Karpas-422 (cell line): ENCODE measurements at regions not wholly inside any gene's neighbourhood (a gene's known extent, or its start where the extent isn't known, plus 50 kb on each side); places are given as distances from the start of the nearest gene placed in this dataset.

ENCODE experiments used
- DNase-seq: peaks from one replicate; pipeline ENCODE4 v3.0.0-alpha.2; 2015
- H2AFZ ChIP-seq: fragments of 200-600 bp; sonication (generic); 2 replicates; pipeline ENCODE4 v1.6.1; 2014; ENCODE audit warnings: antibody characterized with exemption, low read length, mixed read lengths
- H3K27ac ChIP-seq: fragments of 200-600 bp; sonication (generic); 2 replicates; pipeline ENCODE4 v1.5.1; 2014; ENCODE audit warnings: mild to moderate bottlenecking, low read length, moderate library complexity
- H3K27me3 ChIP-seq: fragments of 200-600 bp; sonication (generic); 2 replicates; pipeline ENCODE4 v1.6.1; 2014; ENCODE audit warnings: low read length, mixed read lengths
- H3K36me3 ChIP-seq: fragments of 200-600 bp; sonication (generic); 2 replicates; pipeline ENCODE4 v1.6.1; 2014; ENCODE audit warnings: low read length, mixed read lengths; ENCODE audit not compliant: insufficient read depth
- H3K4me1 ChIP-seq: fragments of 200-600 bp; sonication (generic); 2 replicates; pipeline ENCODE4 v1.6.1; 2014; ENCODE audit warnings: mild to moderate bottlenecking, low read length, mixed read lengths
- H3K4me2 ChIP-seq: fragments of 200-600 bp; sonication (generic); 2 replicates; pipeline ENCODE4 v1.6.1; 2014; ENCODE audit warnings: low read length, low read depth, mild to moderate bottlenecking; ENCODE audit not compliant: poor library complexity, severe bottlenecking
- H3K4me3 ChIP-seq: fragments of 200-600 bp; sonication (generic); 2 replicates; pipeline ENCODE4 v1.5.1; 2014; ENCODE audit warnings: mild to moderate bottlenecking, antibody characterized with exemption, low read length, mixed read lengths
- H3K79me2 ChIP-seq: fragments of 200-600 bp; sonication (generic); 2 replicates; pipeline ENCODE4 v1.6.1; 2014; ENCODE audit warnings: mild to moderate bottlenecking, low read length, mixed read lengths
- H3K9ac ChIP-seq: fragments of 200-600 bp; sonication (generic); 2 replicates; pipeline ENCODE4 v1.6.0; 2014; ENCODE audit warnings: low read length
- H3K9me2 ChIP-seq: fragments of 200-600 bp; sonication (generic), shearing (Covaris generic); replicated peaks from 2 replicates; pipeline ENCODE4 v1.6.0; 2014; ENCODE audit warnings: mild to moderate bottlenecking, low read length, moderate library complexity; ENCODE audit not compliant: insufficient read depth
- H3K9me3 ChIP-seq: fragments of 300-700, 200-600 bp; sonication (generic); 2 replicates; pipeline ENCODE4 v1.6.1; 2014; ENCODE audit warnings: low read length, mixed read lengths
- H4K20me1 ChIP-seq: fragments of 200-600 bp; sonication (generic); 2 replicates; pipeline ENCODE4 v1.6.1; 2014; ENCODE audit warnings: mild to moderate bottlenecking, antibody characterized with exemption, low read length, low read depth; ENCODE audit not compliant: insufficient read depth

DNA sequence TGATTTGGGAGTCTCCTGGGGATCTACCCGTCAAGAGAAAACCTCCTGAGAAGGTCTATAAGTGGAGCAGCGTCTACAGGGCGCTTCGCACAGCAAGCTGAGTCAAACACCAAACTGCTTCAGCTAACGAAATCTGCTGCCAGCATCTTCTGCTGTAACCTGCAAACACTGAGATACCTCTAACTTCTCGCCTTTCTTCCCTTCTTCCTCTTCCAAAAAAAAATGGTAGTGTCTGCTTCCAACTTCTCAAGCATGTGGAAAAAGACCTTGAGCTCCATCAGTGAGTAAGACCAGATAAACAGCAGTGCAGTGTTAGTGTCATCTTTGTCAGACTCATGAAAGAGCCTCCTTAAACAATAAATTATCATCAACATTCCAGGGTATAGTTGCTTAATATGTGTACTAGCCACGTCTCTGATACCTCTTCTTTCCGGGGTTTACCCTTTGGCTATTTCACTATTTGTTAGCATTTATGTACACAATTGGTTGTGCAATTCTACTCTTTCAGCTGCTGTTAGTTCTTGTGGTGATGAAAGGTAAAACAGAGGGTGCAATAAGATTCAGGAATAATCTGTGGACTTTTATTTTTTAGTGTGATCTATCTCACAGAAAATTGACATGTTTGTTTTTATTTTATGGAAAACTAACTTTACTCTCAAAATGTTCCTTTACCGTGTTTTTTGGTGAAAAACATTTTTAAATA lies 81.6 kb downstream of the LLPH start:
- H3K27me3 ChIP-seq = no peaks in the 10 kb centered on the region; the same call in 1 of the 2 replicates
- no peak overlapping the region for H3K4me3 ChIP-seq
- H3K27ac ChIP-seq = no peak overlapping the region
- no peak overlapping the region for H3K9ac ChIP-seq
- no peaks in the 10 kb centered on the region for H3K9me3 ChIP-seq
- no peak for DNase-seq
- no peaks in the 10 kb centered on the region for H3K36me3 ChIP-seq
- no peaks in the 10 kb centered on the region for H4K20me1 ChIP-seq
- H3K9me2 ChIP-seq = no peaks in the 10 kb centered on the region
- no peaks in the 10 kb centered on the region for H3K4me1 ChIP-seq
- H3K4me2 ChIP-seq = no peak overlapping the region
- H3K79me2 ChIP-seq = no peaks in the 10 kb centered on the region
- no peak overlapping the region for H2AFZ ChIP-seq

DNA sequence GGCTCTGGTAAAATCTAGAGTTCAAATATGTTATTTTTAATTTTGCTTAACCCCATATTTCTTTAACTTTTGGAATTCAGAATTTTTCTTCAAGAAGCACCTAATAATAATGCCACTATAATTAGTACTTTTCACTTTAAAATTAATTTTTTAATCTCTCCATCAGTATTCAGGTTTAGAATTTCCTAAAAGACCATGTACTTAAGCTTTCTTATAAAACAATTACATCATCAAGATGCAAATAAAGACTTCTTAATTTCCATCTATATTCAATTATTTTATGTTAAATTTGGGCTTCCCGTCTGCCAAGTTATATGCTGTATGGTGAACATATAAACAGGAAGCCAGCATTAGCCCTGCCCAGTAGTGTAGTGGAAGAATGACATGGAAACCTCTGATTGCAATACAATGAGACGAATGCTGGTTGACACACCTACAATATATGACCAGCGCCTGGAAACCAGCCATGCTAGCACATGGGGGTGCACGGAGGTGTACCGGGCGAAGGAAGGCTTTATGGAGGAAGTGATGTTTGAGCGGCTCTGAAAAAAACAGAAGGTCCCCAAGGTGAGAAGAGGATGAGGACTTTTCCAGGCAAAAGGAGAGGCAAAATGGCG lies 82.2 kb downstream of the LLPH start:
- Histone ChIP-seq H4K20me1 (no peaks in the 10 kb centered on the region), H3K9ac (no peak overlapping the region), H3K9me2 (no peaks in the 10 kb centered on the region), H3K36me3 (no peaks in the 10 kb centered on the region), H3K27me3 (no peaks in the 10 kb centered on the region; the same call in 1 of the 2 replicates), H2AFZ (no peak overlapping the region), H3K4me1 (no peaks in the 10 kb centered on the region), H3K4me3 (no peak overlapping the region), H3K27ac (no peak overlapping the region), H3K9me3 (no peaks in the 10 kb centered on the region), H3K79me2 (no peaks in the 10 kb centered on the region), H3K4me2 (no peak overlapping the region)
- no peak for DNase-seq

DNA sequence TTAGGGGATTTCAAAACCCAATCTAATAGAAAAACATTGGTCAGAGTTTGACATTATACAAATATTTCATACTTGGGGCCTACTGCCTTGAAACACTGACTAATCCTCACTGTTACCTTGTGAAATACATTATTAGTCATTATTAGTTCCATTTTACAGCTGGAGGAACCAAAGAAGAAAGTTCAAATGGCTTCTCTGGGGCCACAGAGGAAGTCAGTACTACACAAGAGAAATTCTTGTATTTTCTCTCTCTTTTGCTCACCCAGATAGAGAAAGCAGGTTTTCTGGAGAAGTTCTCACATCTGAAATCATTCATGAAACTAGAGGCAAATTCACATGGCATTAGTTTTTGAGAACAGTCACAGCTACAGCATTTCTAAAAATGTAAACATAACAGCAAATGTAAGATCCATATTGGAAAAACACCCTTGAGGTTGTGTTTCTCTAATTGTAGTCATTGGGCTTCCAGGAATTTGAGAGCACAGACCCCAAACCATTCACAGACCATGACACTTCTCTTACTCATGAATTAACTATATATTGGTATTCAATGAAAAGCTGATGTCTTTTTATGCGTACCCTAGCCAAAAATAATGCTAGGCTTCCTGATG lies 83.0 kb downstream of the LLPH start:
- Histone ChIP-seq H3K9me2 (no peaks in the 10 kb centered on the region), H3K36me3 (no peaks in the 10 kb centered on the region), H2AFZ (no peak overlapping the region), H3K27me3 (no peaks in the 10 kb centered on the region; the same call in 1 of the 2 replicates), H4K20me1 (no peaks in the 10 kb centered on the region), H3K4me2 (no peak overlapping the region), H3K4me1 (no peaks in the 10 kb centered on the region), H3K9me3 (no peaks in the 10 kb centered on the region), H3K79me2 (no peaks in the 10 kb centered on the region), H3K27ac (no peak overlapping the region), H3K9ac (no peak overlapping the region), H3K4me3 (no peak overlapping the region)
- DNase-seq = no peak

- H3K4me1 ChIP-seq = no peaks in the 10 kb centered on the region
- H3K9me3 ChIP-seq = no peaks in the 10 kb centered on the region
- no peak overlapping the region for H3K4me3 ChIP-seq
- H3K27me3 ChIP-seq = no peaks in the 10 kb centered on the region
- no peak overlapping the region for H3K9ac ChIP-seq
- H3K4me2 ChIP-seq = no peak overlapping the region
- H3K36me3 ChIP-seq = no peaks in the 10 kb centered on the region
- H3K79me2 ChIP-seq = no peaks in the 10 kb centered on the region
- no peak overlapping the region for H2AFZ ChIP-seq
- no peak for DNase-seq
- no peaks in the 10 kb centered on the region for H3K9me2 ChIP-seq
- no peaks in the 10 kb centered on the region for H4K20me1 ChIP-seq
- H3K27ac ChIP-seq = no peak overlapping the region
Observed at GRCh38 chr12:66045506-66045905, 85.0 kb downstream of the LLPH start.

DNA sequence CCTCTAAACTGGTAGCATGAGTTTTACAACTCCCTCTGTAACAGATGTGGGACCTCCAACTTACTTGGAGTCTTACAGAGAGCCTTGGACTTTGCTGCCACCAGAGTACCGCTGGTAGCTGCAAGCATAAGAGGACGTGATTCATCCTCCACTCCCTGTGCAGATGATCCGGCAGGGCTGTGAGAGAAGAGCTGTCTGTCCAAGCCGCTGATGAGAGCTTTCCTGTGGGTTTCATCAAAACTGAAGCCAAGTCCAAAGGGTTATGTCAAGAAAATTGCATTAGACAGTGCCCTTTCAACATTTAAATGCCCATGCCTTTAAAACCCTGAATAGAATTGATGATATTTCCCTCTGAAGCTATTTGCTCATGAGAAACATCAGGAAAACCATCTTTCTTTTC lies 85.8 kb downstream of the LLPH start:
- H3K27me3 ChIP-seq = no peaks in the 10 kb centered on the region
- no peak for DNase-seq
- H3K4me3 ChIP-seq = no peak overlapping the region
- H2AFZ ChIP-seq = no peak overlapping the region
- no peaks in the 10 kb centered on the region for H3K9me2 ChIP-seq
- no peaks in the 10 kb centered on the region for H3K4me1 ChIP-seq
- no peak overlapping the region for H3K9ac ChIP-seq
- H3K9me3 ChIP-seq = no peaks in the 10 kb centered on the region
- no peaks in the 10 kb centered on the region for H3K79me2 ChIP-seq
- H3K4me2 ChIP-seq = no peak overlapping the region
- H3K36me3 ChIP-seq = no peaks in the 10 kb centered on the region
- H4K20me1 ChIP-seq = no peaks in the 10 kb centered on the region
- no peak overlapping the region for H3K27ac ChIP-seq

- H3K4me3 ChIP-seq = no peak overlapping the region
- no peak overlapping the region for H3K9ac ChIP-seq
- H3K9me3 ChIP-seq = no peaks in the 10 kb centered on the region
- H3K4me2 ChIP-seq = no peak overlapping the region
- H3K27me3 ChIP-seq = no peaks in the 10 kb centered on the region
- H3K27ac ChIP-seq = no peak overlapping the region
- H2AFZ ChIP-seq = no peak overlapping the region
- H4K20me1 ChIP-seq = no peaks in the 10 kb centered on the region
- H3K36me3 ChIP-seq = no peaks in the 10 kb centered on the region
- DNase-seq = no peak
- no peaks in the 10 kb centered on the region for H3K4me1 ChIP-seq
- no peaks in the 10 kb centered on the region for H3K79me2 ChIP-seq
- no peaks in the 10 kb centered on the region for H3K9me2 ChIP-seq
Observed at GRCh38 chr12:66043035-66043434, 87.5 kb downstream of the LLPH start.

GRCh38 chr12:66041651-66042363 lies 88.7 kb downstream of the LLPH start:
- H3K79me2 ChIP-seq = no peaks in the 10 kb centered on the region
- DNase-seq = no peak
- H3K27me3 ChIP-seq = no peaks in the 10 kb centered on the region
- H3K9me3 ChIP-seq = no peaks in the 10 kb centered on the region
- no peak overlapping the region for H3K27ac ChIP-seq
- H3K36me3 ChIP-seq = no peaks in the 10 kb centered on the region
- H3K4me2 ChIP-seq = no peak overlapping the region
- H4K20me1 ChIP-seq = no peaks in the 10 kb centered on the region
- H3K9me2 ChIP-seq = no peaks in the 10 kb centered on the region
- no peak overlapping the region for H2AFZ ChIP-seq
- no peak overlapping the region for H3K4me3 ChIP-seq
- no peaks in the 10 kb centered on the region for H3K4me1 ChIP-seq
- no peak overlapping the region for H3K9ac ChIP-seq

DNA sequence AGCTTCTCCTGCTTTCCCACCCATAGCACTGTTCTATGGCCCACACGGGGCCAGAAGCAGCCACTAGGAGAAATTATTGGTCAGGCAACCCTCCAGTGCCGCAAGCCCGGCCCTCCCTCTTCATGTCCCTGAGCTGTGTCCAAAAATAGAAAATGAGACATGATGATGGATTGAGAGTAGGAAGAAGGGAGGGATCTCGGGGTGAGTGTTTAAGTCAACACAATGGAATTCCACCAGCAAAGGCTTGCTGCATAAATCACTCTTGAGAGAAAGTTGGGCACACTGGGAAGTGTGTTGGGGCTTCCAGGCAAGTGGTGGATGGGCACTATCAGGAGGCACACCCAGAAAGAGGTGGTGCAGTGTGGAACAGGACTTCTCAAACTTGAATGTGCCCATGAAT lies 94.2 kb downstream of the LLPH start:
- H3K4me3 ChIP-seq = no peak overlapping the region
- H3K27ac ChIP-seq = no peak overlapping the region
- H3K4me2 ChIP-seq = no peak overlapping the region
- no peaks in the 10 kb centered on the region for H3K9me2 ChIP-seq
- no peaks in the 10 kb centered on the region for H3K4me1 ChIP-seq
- no peak overlapping the region for H3K9ac ChIP-seq
- no peaks in the 10 kb centered on the region for H3K36me3 ChIP-seq
- DNase-seq = no peak
- H3K9me3 ChIP-seq = no peaks in the 10 kb centered on the region
- H4K20me1 ChIP-seq = no peaks in the 10 kb centered on the region
- H3K27me3 ChIP-seq = no peaks in the 10 kb centered on the region
- no peaks in the 10 kb centered on the region for H3K79me2 ChIP-seq
- no peak overlapping the region for H2AFZ ChIP-seq
